HG03095 (cell line): ENCODE measurements at regions not wholly inside any gene's neighbourhood (a gene's known extent, or its start where the extent isn't known, plus 50 kb on each side); places are given as distances from the start of the nearest gene placed in this dataset.

Experiments
- ATAC-seq: cut with Tn5 transposase; IDR thresholded peaks from one replicate; pipeline ENCODE4 v1.9.1; 2021; ENCODE audit warnings: moderate library complexity; ENCODE audit not compliant: unreplicated experiment

- no peak for ATAC-seq
Observed at GRCh38 chr16:73547552-73548403, 499.9 kb upstream of the ZFHX3 start.

- ATAC-seq, result no peak
Observed at GRCh38 chr16:73546341-73546845, 498.5 kb upstream of the ZFHX3 start.

- no peak for ATAC-seq
Observed at GRCh38 chr16:73545755-73546154, 497.8 kb upstream of the ZFHX3 start.

- ATAC-seq, result no peak
Observed at GRCh38 chr16:73545290-73545689, 497.4 kb upstream of the ZFHX3 start.

- no peak for ATAC-seq
Observed at GRCh38 chr16:73544826-73545225, 496.9 kb upstream of the ZFHX3 start.

- no peak for ATAC-seq
Observed at GRCh38 chr16:73543970-73544599, 496.2 kb upstream of the ZFHX3 start.

- no peak for ATAC-seq
Observed at GRCh38 chr16:73543331-73543969, 495.5 kb upstream of the ZFHX3 start.

GRCh38 chr16:73542885-73543284, 495.0 kb upstream of the ZFHX3 start:
- no peak for ATAC-seq

- ATAC-seq, result no peak
Observed at GRCh38 chr16:73537921-73538320, 490.0 kb upstream of the ZFHX3 start.

- ATAC-seq, result no peak
Observed at GRCh38 chr16:73536931-73537330, 489.0 kb upstream of the ZFHX3 start.

GRCh38 chr16:73531021-73531420, 483.1 kb upstream of the ZFHX3 start:
- no peak for ATAC-seq

GRCh38 chr16:73530529-73530928, 482.6 kb upstream of the ZFHX3 start:
- ATAC-seq, result no peak

- no peak for ATAC-seq
Observed at GRCh38 chr16:73529303-73530012, 481.5 kb upstream of the ZFHX3 start.

GRCh38 chr16:73527187-73527586, 479.3 kb upstream of the ZFHX3 start:
- no peak for ATAC-seq

- no peak for ATAC-seq
Observed at GRCh38 chr16:73526011-73526804, 478.3 kb upstream of the ZFHX3 start.

GRCh38 chr16:73523209-73523608, 475.3 kb upstream of the ZFHX3 start:
- ATAC-seq, result no peak

GRCh38 chr16:73521499-73521898, 473.6 kb upstream of the ZFHX3 start:
- no peak for ATAC-seq

GRCh38 chr16:73515616-73516015, 467.7 kb upstream of the ZFHX3 start:
- no peak for ATAC-seq

- ATAC-seq, result no peak
Observed at GRCh38 chr16:73510852-73511251, 462.9 kb upstream of the ZFHX3 start.

- ATAC-seq, result no peak
Observed at GRCh38 chr16:73506568-73507056, 458.7 kb upstream of the ZFHX3 start.
